ENCODE measurements at regions not wholly inside any gene's neighbourhood (a gene's known extent, or its start where the extent isn't known, plus 50 kb on each side); places are given as distances from the start of the nearest gene placed in this dataset.
"Not testable (repeated sequence)": the region's sequence is repeated elsewhere in the genome, so short reads cannot be mapped to it uniquely, and the experiment has no call there.

DNA sequence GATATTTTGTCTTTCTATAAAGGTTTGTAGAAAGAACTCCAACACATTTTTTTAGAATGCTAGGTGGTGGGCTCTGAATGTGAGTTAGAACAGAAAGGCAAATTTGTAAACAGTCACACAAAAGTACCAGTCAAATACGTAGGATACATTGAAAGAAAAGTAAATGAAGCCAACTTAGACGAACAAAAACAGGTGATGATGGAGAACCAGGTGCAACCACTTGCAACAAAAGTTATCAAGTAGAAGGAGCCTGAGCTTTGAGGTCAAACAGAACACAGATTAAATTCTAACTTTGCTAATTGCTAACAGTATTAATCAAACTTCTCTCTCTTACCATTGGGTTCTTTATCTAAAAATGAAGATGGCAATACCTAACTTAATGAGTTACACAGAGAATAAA, 62.7 kb upstream of the DAPP1 start:
- TF ChIP-seq, protein P1, sequence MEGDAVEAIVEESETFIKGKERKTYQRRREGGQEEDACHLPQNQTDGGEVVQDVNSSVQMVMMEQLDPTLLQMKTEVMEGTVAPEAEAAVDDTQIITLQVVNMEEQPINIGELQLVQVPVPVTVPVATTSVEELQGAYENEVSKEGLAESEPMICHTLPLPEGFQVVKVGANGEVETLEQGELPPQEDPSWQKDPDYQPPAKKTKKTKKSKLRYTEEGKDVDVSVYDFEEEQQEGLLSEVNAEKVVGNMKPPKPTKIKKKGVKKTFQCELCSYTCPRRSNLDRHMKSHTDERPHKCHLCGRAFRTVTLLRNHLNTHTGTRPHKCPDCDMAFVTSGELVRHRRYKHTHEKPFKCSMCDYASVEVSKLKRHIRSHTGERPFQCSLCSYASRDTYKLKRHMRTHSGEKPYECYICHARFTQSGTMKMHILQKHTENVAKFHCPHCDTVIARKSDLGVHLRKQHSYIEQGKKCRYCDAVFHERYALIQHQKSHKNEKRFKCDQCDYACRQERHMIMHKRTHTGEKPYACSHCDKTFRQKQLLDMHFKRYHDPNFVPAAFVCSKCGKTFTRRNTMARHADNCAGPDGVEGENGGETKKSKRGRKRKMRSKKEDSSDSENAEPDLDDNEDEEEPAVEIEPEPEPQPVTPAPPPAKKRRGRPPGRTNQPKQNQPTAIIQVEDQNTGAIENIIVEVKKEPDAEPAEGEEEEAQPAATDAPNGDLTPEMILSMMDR (IDR thresholded peaks at IDR 0.05; ENCODE audit: low read depth, low read length, missing control alignments), result no peak
- no peak for DNase-seq (ENCODE audit: extremely low read depth, low read depth)
- H3K4me3 ChIP-seq (replicated peaks; ENCODE audit: low read depth, low read length), result no peak overlapping the region

DNA sequence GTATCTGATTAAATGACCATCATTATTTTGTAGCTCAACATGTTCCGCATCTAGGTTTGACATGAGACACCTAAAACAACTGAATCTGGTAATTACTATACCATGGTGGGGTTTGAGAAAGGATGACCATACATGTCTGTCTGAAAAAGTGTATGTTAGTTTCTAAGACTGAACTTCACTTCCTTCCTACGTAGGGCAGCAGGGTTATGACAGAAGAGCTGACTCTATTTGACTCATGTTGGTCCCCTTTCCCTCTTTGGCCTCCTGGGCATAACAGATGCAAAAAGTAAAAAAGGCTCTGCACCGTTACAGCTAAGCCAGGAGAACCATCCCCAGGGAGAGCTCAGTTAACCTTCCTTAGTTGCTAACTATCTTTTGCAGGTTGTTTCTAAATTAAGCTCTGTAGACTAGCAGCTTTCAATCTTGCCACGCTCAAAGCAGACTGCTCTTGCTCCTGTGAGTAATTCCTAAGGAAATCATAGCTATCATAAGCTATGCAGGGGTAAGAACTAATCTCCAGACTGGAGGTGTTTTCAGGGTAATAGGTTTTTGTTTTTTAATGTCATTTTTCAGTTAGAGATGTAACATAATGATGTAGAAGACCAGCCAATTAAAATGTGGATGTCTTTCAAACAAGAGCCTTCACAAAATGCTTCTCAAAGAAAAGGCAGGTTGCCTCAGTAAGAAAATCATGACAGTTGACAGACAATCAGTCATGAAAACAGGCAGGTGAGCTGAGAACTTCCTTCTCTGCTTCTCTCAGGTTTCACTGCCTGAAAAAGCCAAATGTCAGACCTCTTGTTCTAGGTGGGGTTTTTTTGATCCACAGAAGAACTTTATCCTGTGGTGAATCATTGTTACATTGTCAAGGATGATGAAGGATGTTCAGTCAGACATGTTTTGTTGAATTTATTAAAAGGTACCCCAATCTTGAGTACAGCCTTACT, 66.9 kb upstream of the DAPP1 start:
- DNase-seq (ENCODE audit: extremely low read depth, low read depth), result no peak
- no peak overlapping the region for H3K4me3 ChIP-seq (replicated peaks; ENCODE audit: low read depth, low read length)
- TF ChIP-seq, protein P1 (IDR thresholded peaks at IDR 0.05; ENCODE audit: low read depth, low read length, missing control alignments), result no peak

DNA sequence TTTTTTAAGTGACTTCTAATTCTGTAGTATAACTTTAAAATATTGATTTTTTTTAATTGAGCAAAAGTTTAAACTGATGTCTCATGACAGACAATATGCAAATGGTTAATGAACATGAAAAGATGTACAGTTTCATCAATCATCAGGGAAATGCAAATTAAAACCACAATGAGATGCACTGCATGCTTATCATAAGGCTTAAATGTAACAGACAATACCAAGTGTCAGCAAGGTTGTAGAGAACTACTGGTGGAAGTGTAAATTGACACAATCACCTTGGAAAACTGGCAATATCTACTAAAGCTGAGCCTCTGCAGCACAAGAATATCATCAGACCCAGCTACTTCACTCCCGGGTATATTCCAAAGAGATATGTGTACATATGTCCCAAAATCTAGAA, 70.2 kb upstream of the DAPP1 start:
- DNase-seq (ENCODE audit: extremely low read depth, low read depth), result no peak
- H3K4me3 ChIP-seq (replicated peaks; ENCODE audit: low read depth, low read length), result no peak overlapping the region
- TF ChIP-seq, protein P1 (IDR thresholded peaks at IDR 0.05; ENCODE audit: low read depth, low read length, missing control alignments), result no peak

DNA sequence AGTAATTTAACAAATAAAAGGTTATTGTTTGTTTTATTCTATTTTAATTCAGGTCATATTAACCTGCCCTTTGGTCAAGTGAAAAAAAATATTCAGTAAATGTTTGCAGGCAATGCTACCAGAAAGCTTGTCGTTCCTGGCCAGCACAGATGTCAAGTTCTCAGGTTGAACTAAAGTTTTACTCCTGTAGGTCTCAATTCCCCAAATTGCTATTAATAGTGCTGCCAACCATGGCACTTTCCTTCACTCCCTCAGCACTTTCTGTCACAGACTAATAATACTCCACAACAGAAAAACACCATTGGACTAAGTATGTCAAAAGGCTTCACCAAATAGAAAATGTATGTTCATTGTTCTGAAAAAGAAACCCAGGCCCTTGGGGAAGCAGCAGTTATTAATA, 79.2 kb upstream of the C4orf54 start:
- TF ChIP-seq, protein P1 (IDR thresholded peaks at IDR 0.05; ENCODE audit: low read depth, low read length, missing control alignments), result no peak
- H3K4me3 ChIP-seq (replicated peaks; ENCODE audit: low read depth, low read length), result no peak overlapping the region
- DNase-seq (ENCODE audit: extremely low read depth, low read depth), result no peak

DNA sequence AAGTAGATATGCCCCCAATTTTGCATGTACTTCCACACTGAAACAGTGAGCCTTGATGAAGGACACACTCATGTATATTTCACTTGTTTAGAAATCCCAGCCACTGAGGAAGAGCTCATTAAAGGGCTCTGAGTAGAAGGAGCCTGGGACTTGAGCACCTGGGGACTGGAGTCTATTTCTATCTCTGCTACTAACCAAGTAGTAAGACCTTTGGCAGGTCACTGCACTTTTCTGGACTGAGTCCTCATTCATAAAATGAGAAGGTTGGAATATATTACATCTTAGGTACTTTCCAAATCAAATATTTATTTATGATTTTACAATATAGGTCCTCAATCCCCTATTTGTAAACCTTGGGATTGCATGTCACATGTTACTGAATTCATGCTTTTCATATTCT, 78.2 kb upstream of the C4orf54 start:
- TF ChIP-seq, protein P1 (IDR thresholded peaks at IDR 0.05; ENCODE audit: low read depth, low read length, missing control alignments), result no peak
- no peak for DNase-seq (ENCODE audit: extremely low read depth, low read depth)
- H3K4me3 ChIP-seq (replicated peaks; ENCODE audit: low read depth, low read length), result no peak overlapping the region

DNA sequence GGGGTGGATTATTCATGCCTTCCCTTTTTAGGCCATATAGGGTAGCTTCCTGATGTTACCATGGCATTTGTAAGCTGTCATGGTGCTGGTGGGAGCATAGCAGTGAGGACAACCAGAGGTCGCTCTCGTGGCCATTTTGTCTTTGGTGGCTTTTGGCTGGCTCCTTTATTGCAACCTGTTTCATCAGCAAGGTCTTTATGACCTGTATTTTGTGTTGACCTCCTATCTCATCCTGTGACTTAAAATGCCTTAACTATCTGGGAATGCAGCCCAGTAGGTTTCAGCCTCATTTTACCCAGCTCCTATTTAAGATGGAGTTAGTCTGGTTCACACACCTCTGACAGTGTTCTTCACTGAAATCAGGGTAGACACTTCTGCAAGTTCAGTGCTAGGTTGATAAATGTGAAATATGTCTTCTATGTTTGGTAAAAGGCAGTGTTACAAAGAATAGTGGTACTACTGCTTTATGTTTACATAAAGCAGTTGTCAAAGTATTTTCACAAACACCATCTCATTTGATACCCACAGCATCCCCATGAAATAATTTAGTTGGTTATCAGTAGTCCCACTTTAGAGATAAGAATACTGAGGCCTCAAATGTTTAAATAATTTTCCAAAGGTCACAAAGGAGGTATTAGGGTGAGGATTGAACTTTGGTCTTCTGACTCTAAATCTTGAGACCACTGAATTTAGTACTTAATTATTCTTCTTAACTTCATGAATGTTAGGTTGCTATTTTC, 77.1 kb upstream of the C4orf54 start:
- TF ChIP-seq, protein P1 (IDR thresholded peaks at IDR 0.05; ENCODE audit: low read depth, low read length, missing control alignments), result no peak
- no peak for DNase-seq (ENCODE audit: extremely low read depth, low read depth)
- no peak overlapping the region for H3K4me3 ChIP-seq (replicated peaks; ENCODE audit: low read depth, low read length)

DNA sequence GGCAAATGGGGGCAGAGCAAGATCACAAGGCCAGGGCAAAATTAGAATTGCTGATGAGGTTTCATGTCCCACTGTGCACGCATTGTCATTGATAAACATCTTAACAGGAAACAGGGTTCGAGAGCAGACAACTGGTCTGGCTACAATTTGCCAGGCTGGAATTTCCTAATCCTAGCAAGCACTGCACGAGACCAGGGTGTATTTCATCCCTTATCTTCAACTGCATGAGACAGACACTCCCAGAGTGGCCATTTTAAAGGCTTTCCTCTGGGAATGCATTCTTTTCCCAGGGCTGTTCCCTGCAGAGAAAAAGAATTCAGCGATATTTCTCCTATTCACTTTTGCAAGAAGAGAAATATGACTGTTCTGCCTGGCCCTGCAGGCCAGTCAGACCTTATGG, 75.8 kb upstream of the C4orf54 start:
- not testable (repeated sequence) for DNase-seq (ENCODE audit: extremely low read depth, low read depth); H3K4me3 ChIP-seq (replicated peaks; ENCODE audit: low read depth, low read length)

All from HFF-Myc (cell line).